ENCODE measurements at regions not wholly inside any gene's neighbourhood (a gene's known extent, or its start where the extent isn't known, plus 50 kb on each side); places are given as distances from the start of the nearest gene placed in this dataset.
"Not testable (repeated sequence)": the region's sequence is repeated elsewhere in the genome, so short reads cannot be mapped to it uniquely, and the experiment has no call there.

- no CpG with 5 or more reads among the region's 3 CpGs for WGBS (ENCODE audit: extremely low coverage, insufficient coverage, insufficient read length)
- H3K9me3 ChIP-seq (ENCODE audit: insufficient read depth, low read depth, low read length), result no peaks in the 10 kb centered on the region
- H3K18ac ChIP-seq (ENCODE audit: low read length), result no peak overlapping the region
- no peaks in the 10 kb centered on the region for H3K36me3 ChIP-seq (ENCODE audit: control insufficient read depth in 1 of 2, insufficient read depth in 2 of 2, low read length in 2 of 2)
- no peak for DNase-seq
- H3K9ac ChIP-seq (ENCODE audit: low read length), result no peak overlapping the region
- H3K4me2 ChIP-seq (ENCODE audit: low read length), result no peak overlapping the region
- H2AFZ ChIP-seq (ENCODE audit: insufficient read depth, low read length, poor library complexity), result no peak overlapping the region
- no peaks in the 10 kb centered on the region for H3K79me2 ChIP-seq (ENCODE audit: control insufficient read depth, insufficient read depth, low read length, poor library complexity)
- H3K4me3 ChIP-seq (ENCODE audit: low read depth, low read length), result no peak overlapping the region
- no peaks in the 10 kb centered on the region for H3K79me1 ChIP-seq (ENCODE audit: low read length)
- H2BK5ac ChIP-seq (ENCODE audit: low read depth, low read length, poor library complexity), result no peak overlapping the region
- no peak overlapping the region for H4K12ac ChIP-seq (ENCODE audit: low read depth, low read length)
- no peak overlapping the region for H2AK5ac ChIP-seq (ENCODE audit: low read length)
- no peak overlapping the region for H4K8ac ChIP-seq (ENCODE audit: low read depth, low read length)
- H4K91ac ChIP-seq (ENCODE audit: low read depth, low read length), result no peak overlapping the region
- no peak overlapping the region for H3K14ac ChIP-seq (ENCODE audit: low read length)
- H2BK120ac ChIP-seq (ENCODE audit: insufficient read depth, low read length, poor library complexity), result no peak overlapping the region
- H3K23ac ChIP-seq (ENCODE audit: low read length), result no peak overlapping the region
- no peaks in the 10 kb centered on the region for H3K4me1 ChIP-seq (ENCODE audit: control insufficient read depth in 1 of 2, insufficient read depth in 2 of 2, low read length in 2 of 2)
- H3K27me3 ChIP-seq (ENCODE audit: insufficient read depth, low read length), result no peaks in the 10 kb centered on the region
- H3K4ac ChIP-seq (ENCODE audit: low read depth, low read length), result no peak overlapping the region
- H2BK12ac ChIP-seq (ENCODE audit: low read length), result no peak overlapping the region
- H3K27ac ChIP-seq (ENCODE audit: low read depth, low read length), result no peak overlapping the region
Measured at GRCh38 chr14:44606576-44606975, 99.5 kb upstream of the FSCB start.

- not testable (repeated sequence) for H3K9ac ChIP-seq (ENCODE audit: low read length)
- no CpG with 5 or more reads among the region's 37 CpGs for WGBS (ENCODE audit: extremely low coverage, insufficient coverage, insufficient read length)
Measured at GRCh38 chr14:44601266-44601665, 94.2 kb upstream of the FSCB start.

GRCh38 chr14:44589180-44589579 lies 82.1 kb upstream of the FSCB start:
- H3K79me2 ChIP-seq (ENCODE audit: control insufficient read depth, insufficient read depth, low read length, poor library complexity), result no peaks in the 10 kb centered on the region
- no peak overlapping the region for H3K27ac ChIP-seq (ENCODE audit: low read depth, low read length)
- H3K9ac ChIP-seq (ENCODE audit: low read length), result no peak overlapping the region
- H4K8ac ChIP-seq (ENCODE audit: low read depth, low read length), result no peak overlapping the region
- H2BK5ac ChIP-seq (ENCODE audit: low read depth, low read length, poor library complexity), result no peak overlapping the region
- H3K4me2 ChIP-seq (ENCODE audit: low read length), result no peak overlapping the region
- H3K9me3 ChIP-seq (ENCODE audit: insufficient read depth, low read depth, low read length), result no peaks in the 10 kb centered on the region
- H3K36me3 ChIP-seq (ENCODE audit: control insufficient read depth in 1 of 2, insufficient read depth in 2 of 2, low read length in 2 of 2), result no peaks in the 10 kb centered on the region
- H3K79me1 ChIP-seq (ENCODE audit: low read length), result no peaks in the 10 kb centered on the region
- no peak overlapping the region for H2AFZ ChIP-seq (ENCODE audit: insufficient read depth, low read length, poor library complexity)
- no peak overlapping the region for H4K12ac ChIP-seq (ENCODE audit: low read depth, low read length)
- no peak overlapping the region for H3K4me3 ChIP-seq (ENCODE audit: low read depth, low read length)
- H3K27me3 ChIP-seq (ENCODE audit: insufficient read depth, low read length), result no peaks in the 10 kb centered on the region
- DNase-seq, result peak in 1 of 2 donors; percentile 13
- no peak overlapping the region for H3K14ac ChIP-seq (ENCODE audit: low read length)
- no peak overlapping the region for H2BK12ac ChIP-seq (ENCODE audit: low read length)
- H4K91ac ChIP-seq (ENCODE audit: low read depth, low read length), result no peak overlapping the region
- no peaks in the 10 kb centered on the region for H3K4me1 ChIP-seq (ENCODE audit: control insufficient read depth in 1 of 2, insufficient read depth in 2 of 2, low read length in 2 of 2)
- no peak overlapping the region for H3K18ac ChIP-seq (ENCODE audit: low read length)
- H3K23ac ChIP-seq (ENCODE audit: low read length), result no peak overlapping the region
- 100% methylated on average over 1 of the region's 3 CpGs for WGBS (ENCODE audit: extremely low coverage, insufficient coverage, insufficient read length)
- no peak overlapping the region for H2AK5ac ChIP-seq (ENCODE audit: low read length)
- no peak overlapping the region for H3K4ac ChIP-seq (ENCODE audit: low read depth, low read length)
- H2BK120ac ChIP-seq (ENCODE audit: insufficient read depth, low read length, poor library complexity), result no peak overlapping the region

More at GRCh38 chr14:44601266-44601665, 94.2 kb upstream of the FSCB start:
- not testable (repeated sequence) for H3K4me3 ChIP-seq (ENCODE audit: low read depth, low read length); H3K79me2 ChIP-seq (ENCODE audit: control insufficient read depth, insufficient read depth, low read length, poor library complexity); DNase-seq; H3K9me3 ChIP-seq (ENCODE audit: insufficient read depth, low read depth, low read length); H2BK5ac ChIP-seq (ENCODE audit: low read depth, low read length, poor library complexity); H3K27me3 ChIP-seq (ENCODE audit: insufficient read depth, low read length); H4K8ac ChIP-seq (ENCODE audit: low read depth, low read length); H4K91ac ChIP-seq (ENCODE audit: low read depth, low read length); H3K79me1 ChIP-seq (ENCODE audit: low read length); H2AK5ac ChIP-seq (ENCODE audit: low read length); H3K36me3 ChIP-seq (ENCODE audit: control insufficient read depth in 1 of 2, insufficient read depth in 2 of 2, low read length in 2 of 2); H3K18ac ChIP-seq (ENCODE audit: low read length); H3K23ac ChIP-seq (ENCODE audit: low read length); H3K27ac ChIP-seq (ENCODE audit: low read depth, low read length); H2BK120ac ChIP-seq (ENCODE audit: insufficient read depth, low read length, poor library complexity); H4K12ac ChIP-seq (ENCODE audit: low read depth, low read length); H3K14ac ChIP-seq (ENCODE audit: low read length); H3K4ac ChIP-seq (ENCODE audit: low read depth, low read length); H2BK12ac ChIP-seq (ENCODE audit: low read length); H3K4me1 ChIP-seq (ENCODE audit: control insufficient read depth in 1 of 2, insufficient read depth in 2 of 2, low read length in 2 of 2); H3K4me2 ChIP-seq (ENCODE audit: low read length); H2AFZ ChIP-seq (ENCODE audit: insufficient read depth, low read length, poor library complexity)

GRCh38 chr14:44586910-44587309 lies 79.8 kb upstream of the FSCB start:
- Histone ChIP-seq H3K18ac (ENCODE audit: low read length) (no peak overlapping the region), H3K27ac (ENCODE audit: low read depth, low read length) (no peak overlapping the region), H3K4ac (ENCODE audit: low read depth, low read length) (no peak overlapping the region), H3K9me3 (ENCODE audit: insufficient read depth, low read depth, low read length) (no peaks in the 10 kb centered on the region), H2BK120ac (ENCODE audit: insufficient read depth, low read length, poor library complexity) (no peak overlapping the region), H3K23ac (ENCODE audit: low read length) (no peak overlapping the region), H4K91ac (ENCODE audit: low read depth, low read length) (no peak overlapping the region), H3K36me3 (ENCODE audit: control insufficient read depth in 1 of 2, insufficient read depth in 2 of 2, low read length in 2 of 2) (no peaks in the 10 kb centered on the region), H4K8ac (ENCODE audit: low read depth, low read length) (no peak overlapping the region), H3K4me2 (ENCODE audit: low read length) (no peak overlapping the region), H2AFZ (ENCODE audit: insufficient read depth, low read length, poor library complexity) (no peak overlapping the region), H3K4me1 (ENCODE audit: control insufficient read depth in 1 of 2, insufficient read depth in 2 of 2, low read length in 2 of 2) (no peaks in the 10 kb centered on the region), H3K27me3 (ENCODE audit: insufficient read depth, low read length) (no peaks in the 10 kb centered on the region), H2BK5ac (ENCODE audit: low read depth, low read length, poor library complexity) (no peak overlapping the region), H3K79me2 (ENCODE audit: control insufficient read depth, insufficient read depth, low read length, poor library complexity) (no peaks in the 10 kb centered on the region), H3K4me3 (ENCODE audit: low read depth, low read length) (no peak overlapping the region), H4K12ac (ENCODE audit: low read depth, low read length) (no peak overlapping the region), H2AK5ac (ENCODE audit: low read length) (no peak overlapping the region), H3K14ac (ENCODE audit: low read length) (no peak overlapping the region), H3K79me1 (ENCODE audit: low read length) (no peaks in the 10 kb centered on the region), H2BK12ac (ENCODE audit: low read length) (no peak overlapping the region), H3K9ac (ENCODE audit: low read length) (no peak overlapping the region)
- DNase-seq, result no peak

- Histone ChIP-seq H3K4me2 (ENCODE audit: low read length) (no peak overlapping the region), H3K9me3 (ENCODE audit: insufficient read depth, low read depth, low read length) (peaks cover 3% of the 10 kb centered on the region), H3K36me3 (ENCODE audit: control insufficient read depth in 1 of 2, insufficient read depth in 2 of 2, low read length in 2 of 2) (no peaks in the 10 kb centered on the region), H3K4me1 (ENCODE audit: control insufficient read depth in 1 of 2, insufficient read depth in 2 of 2, low read length in 2 of 2) (no peaks in the 10 kb centered on the region), H2AK5ac (ENCODE audit: low read length) (no peak overlapping the region), H2BK5ac (ENCODE audit: low read depth, low read length, poor library complexity) (no peak overlapping the region), H4K91ac (ENCODE audit: low read depth, low read length) (no peak overlapping the region), H3K27ac (ENCODE audit: low read depth, low read length) (no peak overlapping the region), H4K8ac (ENCODE audit: low read depth, low read length) (no peak overlapping the region), H3K4ac (ENCODE audit: low read depth, low read length) (no peak overlapping the region), H3K18ac (ENCODE audit: low read length) (no peak overlapping the region), H2BK12ac (ENCODE audit: low read length) (no peak overlapping the region), H4K12ac (ENCODE audit: low read depth, low read length) (no peak overlapping the region), H3K23ac (ENCODE audit: low read length) (no peak overlapping the region), H3K4me3 (ENCODE audit: low read depth, low read length) (no peak overlapping the region), H3K14ac (ENCODE audit: low read length) (no peak overlapping the region), H3K79me1 (ENCODE audit: low read length) (no peaks in the 10 kb centered on the region), H2BK120ac (ENCODE audit: insufficient read depth, low read length, poor library complexity) (no peak overlapping the region), H2AFZ (ENCODE audit: insufficient read depth, low read length, poor library complexity) (no peak overlapping the region), H3K79me2 (ENCODE audit: control insufficient read depth, insufficient read depth, low read length, poor library complexity) (no peaks in the 10 kb centered on the region), H3K9ac (ENCODE audit: low read length) (no peak overlapping the region), H3K27me3 (ENCODE audit: insufficient read depth, low read length) (no peaks in the 10 kb centered on the region)
- no peak for DNase-seq
Measured at GRCh38 chr14:44576356-44576755, 69.3 kb upstream of the FSCB start.
